ENCODE measurements at regions not wholly inside any gene's neighbourhood (a gene's known extent, or its start where the extent isn't known, plus 50 kb on each side); places are given as distances from the start of the nearest gene placed in this dataset.
A peak's percentile ranks its signal among the peaks of the same experiment; 100 is the strongest.

- no peaks in the 10 kb centered on the region for H3K9me3 ChIP-seq (ENCODE audit: control insufficient read depth, low read depth, low read length)
- no peak for DNase-seq
- H3K36me3 ChIP-seq (ENCODE audit: control insufficient read depth, insufficient read depth, low read length): no peaks in the 10 kb centered on the region
- H3K27ac ChIP-seq (ENCODE audit: low read length): no peak overlapping the region
- peaks cover 7% of the 10 kb centered on the region for H3K4me1 ChIP-seq (ENCODE audit: control insufficient read depth, insufficient read depth, low read length)
- H3K27me3 ChIP-seq (ENCODE audit: control insufficient read depth, insufficient read depth, low read length): no peaks in the 10 kb centered on the region
- 33% methylated on average over 1 of the region's 2 CpGs for WGBS (ENCODE audit: insufficient coverage, low lambda C conversion rate)
- H3K4me3 ChIP-seq (ENCODE audit: low read length): no peak overlapping the region
These were observed 193.6 kb upstream of the FOXQ1 start for GRCh38 chr6:1118287-1118647.

GRCh38 chr6:1117530-1118286, 194.2 kb upstream of the FOXQ1 start:
- H3K4me3 ChIP-seq (ENCODE audit: low read length): no peak overlapping the region
- no peaks in the 10 kb centered on the region for H3K9me3 ChIP-seq (ENCODE audit: control insufficient read depth, low read depth, low read length)
- no peak overlapping the region for H3K27ac ChIP-seq (ENCODE audit: low read length)
- WGBS (ENCODE audit: insufficient coverage, low lambda C conversion rate): no CpG with 5 or more reads among the region's 6 CpGs
- H3K36me3 ChIP-seq (ENCODE audit: control insufficient read depth, insufficient read depth, low read length): no peaks in the 10 kb centered on the region
- H3K4me1 ChIP-seq (ENCODE audit: control insufficient read depth, insufficient read depth, low read length): peaks cover 7% of the 10 kb centered on the region
- no peak for DNase-seq
- H3K27me3 ChIP-seq (ENCODE audit: control insufficient read depth, insufficient read depth, low read length): no peaks in the 10 kb centered on the region

GRCh38 chr6:1116149-1116548, 195.7 kb upstream of the FOXQ1 start:
- Histone ChIP-seq H3K4me3 (ENCODE audit: low read length) (no peak overlapping the region), H3K9me3 (ENCODE audit: control insufficient read depth, low read depth, low read length) (no peaks in the 10 kb centered on the region), H3K36me3 (ENCODE audit: control insufficient read depth, insufficient read depth, low read length) (no peaks in the 10 kb centered on the region), H3K27ac (ENCODE audit: low read length) (no peak overlapping the region), H3K4me1 (ENCODE audit: control insufficient read depth, insufficient read depth, low read length) (peaks cover 7% of the 10 kb centered on the region), H3K27me3 (ENCODE audit: control insufficient read depth, insufficient read depth, low read length) (no peaks in the 10 kb centered on the region)
- no peak for DNase-seq
- no CpG with 5 or more reads among the region's 3 CpGs for WGBS (ENCODE audit: insufficient coverage, low lambda C conversion rate)

- peaks cover 7% of the 10 kb centered on the region for H3K4me1 ChIP-seq (ENCODE audit: control insufficient read depth, insufficient read depth, low read length)
- H3K9me3 ChIP-seq (ENCODE audit: control insufficient read depth, low read depth, low read length): no peaks in the 10 kb centered on the region
- H3K27me3 ChIP-seq (ENCODE audit: control insufficient read depth, insufficient read depth, low read length): no peaks in the 10 kb centered on the region
- WGBS (ENCODE audit: insufficient coverage, low lambda C conversion rate): 31% methylated on average over 3 of the region's 7 CpGs
- H3K36me3 ChIP-seq (ENCODE audit: control insufficient read depth, insufficient read depth, low read length): no peaks in the 10 kb centered on the region
- H3K4me3 ChIP-seq (ENCODE audit: low read length): no peak overlapping the region
- H3K27ac ChIP-seq (ENCODE audit: low read length): no peak overlapping the region
- DNase-seq: peak in 1 of 2 donors; percentile 55
These were observed 197.9 kb upstream of the FOXQ1 start for GRCh38 chr6:1113916-1114540.

- Histone ChIP-seq H3K4me1 (ENCODE audit: control insufficient read depth, insufficient read depth, low read length) (peaks cover 7% of the 10 kb centered on the region), H3K4me3 (ENCODE audit: low read length) (no peak overlapping the region), H3K36me3 (ENCODE audit: control insufficient read depth, insufficient read depth, low read length) (no peaks in the 10 kb centered on the region), H3K27me3 (ENCODE audit: control insufficient read depth, insufficient read depth, low read length) (no peaks in the 10 kb centered on the region), H3K27ac (ENCODE audit: low read length) (no peak overlapping the region), H3K9me3 (ENCODE audit: control insufficient read depth, low read depth, low read length) (no peaks in the 10 kb centered on the region)
- no peak for DNase-seq
- 90% methylated on average over 4 of the region's 6 CpGs for WGBS (ENCODE audit: insufficient coverage, low lambda C conversion rate)
These were observed 200.5 kb upstream of the FOXQ1 start for GRCh38 chr6:1111361-1111760.

- 80% methylated on average over 1 of the region's 12 CpGs for WGBS (ENCODE audit: insufficient coverage, low lambda C conversion rate)
- Histone ChIP-seq H3K27me3 (ENCODE audit: control insufficient read depth, insufficient read depth, low read length) (no peaks in the 10 kb centered on the region), H3K4me1 (ENCODE audit: control insufficient read depth, insufficient read depth, low read length) (peaks cover 7% of the 10 kb centered on the region), H3K27ac (ENCODE audit: low read length) (no peak overlapping the region), H3K36me3 (ENCODE audit: control insufficient read depth, insufficient read depth, low read length) (no peaks in the 10 kb centered on the region), H3K9me3 (ENCODE audit: control insufficient read depth, low read depth, low read length) (no peaks in the 10 kb centered on the region), H3K4me3 (ENCODE audit: low read length) (no peak overlapping the region)
- DNase-seq: no peak
These were observed 201.0 kb upstream of the FOXQ1 start for GRCh38 chr6:1110941-1111349.

- no peak for DNase-seq
- Histone ChIP-seq H3K27ac (ENCODE audit: low read length) (no peak overlapping the region), H3K4me1 (ENCODE audit: control insufficient read depth, insufficient read depth, low read length) (peaks cover 7% of the 10 kb centered on the region), H3K4me3 (ENCODE audit: low read length) (no peak overlapping the region), H3K9me3 (ENCODE audit: control insufficient read depth, low read depth, low read length) (no peaks in the 10 kb centered on the region), H3K36me3 (ENCODE audit: control insufficient read depth, insufficient read depth, low read length) (no peaks in the 10 kb centered on the region), H3K27me3 (ENCODE audit: control insufficient read depth, insufficient read depth, low read length) (no peaks in the 10 kb centered on the region)
- WGBS (ENCODE audit: insufficient coverage, low lambda C conversion rate): no CpG with 5 or more reads among the region's 2 CpGs
These were observed 201.7 kb upstream of the FOXQ1 start for GRCh38 chr6:1110164-1110563.

- no peaks in the 10 kb centered on the region for H3K27me3 ChIP-seq (ENCODE audit: control insufficient read depth, insufficient read depth, low read length)
- no CpG with 5 or more reads among the region's 2 CpGs for WGBS (ENCODE audit: insufficient coverage, low lambda C conversion rate)
These were observed 202.8 kb upstream of the FOXQ1 start for GRCh38 chr6:1109134-1109533.

GRCh38 chr6:1108198-1108597, 203.7 kb upstream of the FOXQ1 start:
- Histone ChIP-seq H3K4me3 (ENCODE audit: low read length) (no peak overlapping the region), H3K36me3 (ENCODE audit: control insufficient read depth, insufficient read depth, low read length) (no peaks in the 10 kb centered on the region), H3K9me3 (ENCODE audit: control insufficient read depth, low read depth, low read length) (no peaks in the 10 kb centered on the region), H3K4me1 (ENCODE audit: control insufficient read depth, insufficient read depth, low read length) (no peaks in the 10 kb centered on the region), H3K27ac (ENCODE audit: low read length) (no peak overlapping the region), H3K27me3 (ENCODE audit: control insufficient read depth, insufficient read depth, low read length) (no peaks in the 10 kb centered on the region)
- WGBS (ENCODE audit: insufficient coverage, low lambda C conversion rate): no CpG with 5 or more reads among the region's 8 CpGs
- DNase-seq: no peak

More at GRCh38 chr6:1109134-1109533, 202.8 kb upstream of the FOXQ1 start:
- no peaks in the 10 kb centered on the region for H3K9me3 ChIP-seq (ENCODE audit: control insufficient read depth, low read depth, low read length)
- no peak for DNase-seq
- H3K4me3 ChIP-seq (ENCODE audit: low read length): no peak overlapping the region
- H3K27ac ChIP-seq (ENCODE audit: low read length): no peak overlapping the region
- no peaks in the 10 kb centered on the region for H3K36me3 ChIP-seq (ENCODE audit: control insufficient read depth, insufficient read depth, low read length)
- no peaks in the 10 kb centered on the region for H3K4me1 ChIP-seq (ENCODE audit: control insufficient read depth, insufficient read depth, low read length)

- H3K27ac ChIP-seq (ENCODE audit: low read length): no peak overlapping the region
- no CpG with 5 or more reads among the region's 4 CpGs for WGBS (ENCODE audit: insufficient coverage, low lambda C conversion rate)
- no peaks in the 10 kb centered on the region for H3K27me3 ChIP-seq (ENCODE audit: control insufficient read depth, insufficient read depth, low read length)
- H3K4me1 ChIP-seq (ENCODE audit: control insufficient read depth, insufficient read depth, low read length): no peaks in the 10 kb centered on the region
- no peak for DNase-seq
- no peaks in the 10 kb centered on the region for H3K9me3 ChIP-seq (ENCODE audit: control insufficient read depth, low read depth, low read length)
- H3K4me3 ChIP-seq (ENCODE audit: low read length): no peak overlapping the region
- H3K36me3 ChIP-seq (ENCODE audit: control insufficient read depth, insufficient read depth, low read length): no peaks in the 10 kb centered on the region
These were observed 204.3 kb upstream of the FOXQ1 start for GRCh38 chr6:1107578-1107977.
